Psoas muscle (tissue), 7 donors: ENCODE measurements at regions not wholly inside any gene's neighbourhood (a gene's known extent, or its start where the extent isn't known, plus 50 kb on each side); places are given as distances from the start of the nearest gene placed in this dataset.

Experiments used
- ATAC-seq, 4 donors: fragments of 200-7000 bp; cut with Tn5 transposase; one replicate each; pipeline ENCODE4 v1.9.1; 2020; ENCODE audit warnings: moderate library complexity in 3 of 4, mild to moderate bottlenecking in 2 of 4
- DNase-seq, 2 donors: peaks; one replicate each; pipeline ENCODE4 v3.0.0-alpha.2; 2020
- H3K27ac ChIP-seq: fragments of 200-600 bp; one replicate; pipeline ENCODE4 v1.8.0; 2022
- H3K27me3 ChIP-seq, 3 donors: fragments of 200-600 bp in 1 of 3; one replicate each; pipeline versions ENCODE4 v1.6.1 to v1.8.0; 2013 to 2022; ENCODE audit warnings: low read length in 2 of 3, mild to moderate bottlenecking in 2 of 3, moderate library complexity in 1 of 3; ENCODE audit not compliant: insufficient read depth in 3 of 3
- H3K36me3 ChIP-seq, 2 donors: fragments of 200-600 bp in 1 of 2; one replicate each; pipeline versions ENCODE4 v1.6.1 to v1.8.0; 2013 to 2022; ENCODE audit warnings: low read depth in 1 of 2, mild to moderate bottlenecking in 1 of 2, moderate library complexity in 1 of 2; ENCODE audit not compliant: insufficient read depth in 1 of 2
- H3K4me1 ChIP-seq: fragments of 200-600 bp; one replicate; pipeline ENCODE4 v1.8.0; 2022
- H3K4me3 ChIP-seq: fragments of 200-600 bp; one replicate; pipeline ENCODE4 v1.8.0; 2022; ENCODE audit warnings: mild to moderate bottlenecking
- H3K9me3 ChIP-seq: fragments of 200-600 bp; one replicate; pipeline ENCODE4 v1.8.0; 2022
- WGBS, 3 donors: extraction: QIAGEN DNeasy Blood & Tissue Kit; methylation state at CpG; one replicate each; pipeline versions ENCODE4 v1.1.6 to v1.1.7; 2013; 5-methylcytosine and 5-hydroxymethylcytosine counted together
- intact Hi-C, 2 donors: fragments of 100-400 bp; cut with DNase I; formaldehyde crosslinking; loops; one replicate each; pipeline versions ENCODE4 v1.11.0 to v1.14.2; 2022
- TF ChIP-seq, protein P1 (sequence below): fragments of 200-600 bp; IDR thresholded peaks from one replicate; pipeline ENCODE4 v1.8.0; 2022; ENCODE audit warnings: antibody characterized with exemption
- donor health status: healthy with polysubstance abuse.
- donor health status: DM: no; HTN: no; CAD: no; lungs with moderate emphysema.
- donor health status: Bipolar disorder and iron deficiency.
- donor health status: healthy.
- donor health status: DM: yes; HTN: yes; CAD: no.
- donor health status: DM: no; HTN: no; CAD: no.
- donor health status: DM: yes; HTN: yes; CAD: no.

DNA sequence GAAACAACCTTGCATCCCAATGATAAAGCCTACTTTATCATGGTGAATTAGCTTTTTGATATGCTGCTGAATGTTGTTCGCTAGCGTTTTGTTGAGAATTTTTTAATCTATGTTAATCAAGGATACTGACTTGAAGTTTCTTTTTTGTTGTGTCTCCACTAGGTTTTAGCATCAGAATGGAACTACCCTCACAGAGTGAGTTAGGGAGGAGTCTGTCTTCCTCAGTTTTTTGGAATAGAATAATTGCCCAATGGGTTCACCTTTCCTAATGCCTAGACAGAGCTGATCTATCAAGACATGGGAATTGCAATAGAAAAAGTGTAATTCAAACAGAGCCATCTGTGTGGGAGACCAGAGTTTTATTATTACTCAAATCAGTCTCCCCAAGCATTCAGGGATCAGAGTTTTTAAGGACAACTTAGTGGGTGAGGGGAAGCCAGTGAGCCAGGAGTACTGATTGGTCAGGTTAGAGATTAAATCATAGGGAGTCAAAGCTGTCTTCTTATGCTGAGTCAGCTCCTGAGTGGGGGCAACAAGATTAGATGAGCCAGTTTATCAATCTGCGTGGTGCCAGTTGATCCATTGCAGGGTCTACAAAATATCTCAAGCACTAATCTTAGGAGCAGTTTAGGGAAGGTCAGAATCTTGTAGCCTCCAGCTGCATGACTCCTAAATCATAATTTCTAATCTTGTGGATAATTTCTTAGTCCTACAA, 237.4 kb upstream of the PPP2R3A start:
- TF ChIP-seq, protein P1, sequence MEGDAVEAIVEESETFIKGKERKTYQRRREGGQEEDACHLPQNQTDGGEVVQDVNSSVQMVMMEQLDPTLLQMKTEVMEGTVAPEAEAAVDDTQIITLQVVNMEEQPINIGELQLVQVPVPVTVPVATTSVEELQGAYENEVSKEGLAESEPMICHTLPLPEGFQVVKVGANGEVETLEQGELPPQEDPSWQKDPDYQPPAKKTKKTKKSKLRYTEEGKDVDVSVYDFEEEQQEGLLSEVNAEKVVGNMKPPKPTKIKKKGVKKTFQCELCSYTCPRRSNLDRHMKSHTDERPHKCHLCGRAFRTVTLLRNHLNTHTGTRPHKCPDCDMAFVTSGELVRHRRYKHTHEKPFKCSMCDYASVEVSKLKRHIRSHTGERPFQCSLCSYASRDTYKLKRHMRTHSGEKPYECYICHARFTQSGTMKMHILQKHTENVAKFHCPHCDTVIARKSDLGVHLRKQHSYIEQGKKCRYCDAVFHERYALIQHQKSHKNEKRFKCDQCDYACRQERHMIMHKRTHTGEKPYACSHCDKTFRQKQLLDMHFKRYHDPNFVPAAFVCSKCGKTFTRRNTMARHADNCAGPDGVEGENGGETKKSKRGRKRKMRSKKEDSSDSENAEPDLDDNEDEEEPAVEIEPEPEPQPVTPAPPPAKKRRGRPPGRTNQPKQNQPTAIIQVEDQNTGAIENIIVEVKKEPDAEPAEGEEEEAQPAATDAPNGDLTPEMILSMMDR, result no peak
- H3K27ac ChIP-seq, result no peak overlapping the region

DNA sequence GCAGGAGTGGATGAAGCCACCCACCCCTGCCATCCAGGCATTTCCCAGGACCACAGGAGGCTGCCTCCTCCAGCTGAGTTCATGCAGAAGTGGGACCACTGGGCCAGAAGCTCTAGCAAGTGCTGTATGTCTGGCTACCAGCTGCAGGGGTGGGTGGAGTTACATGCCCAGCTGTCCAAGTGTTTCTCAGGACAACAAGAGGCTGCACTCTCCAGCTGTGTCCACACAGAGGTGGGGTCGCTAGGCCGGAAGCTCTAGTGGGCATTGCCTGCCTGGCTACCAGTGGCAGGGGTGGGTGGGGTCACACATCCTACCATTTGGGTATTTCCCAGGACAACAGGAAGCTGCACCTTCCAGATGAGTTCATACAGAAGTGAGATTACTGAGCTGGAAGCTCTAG, 234.0 kb upstream of the PPP2R3A start:
- no peak for DNase-seq
- Histone ChIP-seq H3K4me3 (no peak overlapping the region), H3K9me3 (peaks cover 13% of the 10 kb centered on the region), H3K27me3 (no peaks in the 10 kb centered on the region), H3K4me1 (no peaks in the 10 kb centered on the region), H3K36me3 (no peaks in the 10 kb centered on the region), H3K27ac (no peak overlapping the region)
- TF ChIP-seq, protein P1, result no peak
- ATAC-seq, result no peak
- WGBS, 3 donors, result 33 to 50% (median 46%) methylated on average over 2 of the region's 2 CpGs
- intact Hi-C loops, result no loop called here

More for the DNA sequence above, 237.4 kb upstream of the PPP2R3A start:
- intact Hi-C loops, result no loop called here
- ATAC-seq, result no peak
- Histone ChIP-seq H3K9me3 (peaks cover 17% of the 10 kb centered on the region), H3K4me1 (no peaks in the 10 kb centered on the region), H3K36me3 (no peaks in the 10 kb centered on the region), H3K4me3 (no peak overlapping the region), H3K27me3 (no peaks in the 10 kb centered on the region)
- 81 to 87% (median 86%) methylated on average over 3 of the region's 3 CpGs for WGBS, 3 donors
- no peak for DNase-seq

DNA sequence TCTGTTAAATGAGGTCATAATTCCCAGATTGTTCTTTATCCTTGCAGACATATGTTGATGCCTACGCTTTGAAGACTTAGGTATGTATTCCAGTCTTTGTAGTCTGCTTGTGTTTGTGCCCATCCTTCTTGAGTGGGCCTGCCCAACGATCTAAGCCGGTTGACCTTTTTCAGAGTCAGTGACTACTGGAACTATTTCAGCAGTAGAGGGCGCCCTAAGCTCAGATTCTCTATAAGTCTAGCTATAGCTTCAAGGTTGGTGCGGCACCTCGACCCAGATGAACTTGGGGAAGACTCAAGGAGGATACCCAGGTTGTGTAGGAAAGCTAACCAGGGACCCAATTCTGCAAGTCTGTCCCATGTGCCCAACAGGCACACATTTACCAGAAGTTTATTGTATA, 228.8 kb upstream of the PPP2R3A start:
- no peak overlapping the region for H3K27ac ChIP-seq
- no peaks in the 10 kb centered on the region for H3K27me3 ChIP-seq
- intact Hi-C loops, result no loop called here
- TF ChIP-seq, protein P1, result no peak
- WGBS, 3 donors, result 47 to 67% (median 56%) methylated on average over 6 of the region's 6 CpGs
- no peak overlapping the region for H3K4me3 ChIP-seq
- no peak for DNase-seq
- ATAC-seq, result no peak
- no peaks in the 10 kb centered on the region for H3K36me3 ChIP-seq
- H3K9me3 ChIP-seq, result peaks cover 17% of the 10 kb centered on the region
- H3K4me1 ChIP-seq, result no peaks in the 10 kb centered on the region

DNA sequence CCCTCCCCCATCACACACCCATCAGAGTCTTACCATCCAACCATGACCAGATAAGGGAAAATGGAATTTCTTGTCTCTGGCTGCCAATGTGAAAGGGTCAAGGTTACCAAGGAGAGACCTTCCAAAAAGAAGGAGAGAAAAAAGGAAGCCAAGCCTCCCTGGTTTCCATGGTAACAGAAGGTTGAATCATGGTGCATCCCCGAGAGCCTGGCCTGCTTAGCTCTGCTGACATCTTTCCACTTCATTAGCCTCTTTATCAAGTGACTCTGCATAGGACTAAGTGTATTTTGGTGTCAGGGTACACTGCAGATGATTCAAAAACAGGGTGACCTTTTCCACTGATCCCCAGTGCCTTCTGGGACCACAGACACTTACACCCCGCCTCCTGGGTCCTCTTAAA, 225.7 kb upstream of the PPP2R3A start:
- TF ChIP-seq, protein P1, result no peak
- Histone ChIP-seq H3K27ac (no peak overlapping the region), H3K27me3 (no peaks in the 10 kb centered on the region), H3K36me3 (no peaks in the 10 kb centered on the region), H3K4me3 (no peak overlapping the region), H3K9me3 (peaks cover 17% of the 10 kb centered on the region), H3K4me1 (no peaks in the 10 kb centered on the region)
- DNase-seq, result no peak
- 55 to 76% (median 61%) methylated on average over 2 of the region's 2 CpGs for WGBS, 3 donors
- intact Hi-C loops, result no loop called here
- no peak for ATAC-seq

DNA sequence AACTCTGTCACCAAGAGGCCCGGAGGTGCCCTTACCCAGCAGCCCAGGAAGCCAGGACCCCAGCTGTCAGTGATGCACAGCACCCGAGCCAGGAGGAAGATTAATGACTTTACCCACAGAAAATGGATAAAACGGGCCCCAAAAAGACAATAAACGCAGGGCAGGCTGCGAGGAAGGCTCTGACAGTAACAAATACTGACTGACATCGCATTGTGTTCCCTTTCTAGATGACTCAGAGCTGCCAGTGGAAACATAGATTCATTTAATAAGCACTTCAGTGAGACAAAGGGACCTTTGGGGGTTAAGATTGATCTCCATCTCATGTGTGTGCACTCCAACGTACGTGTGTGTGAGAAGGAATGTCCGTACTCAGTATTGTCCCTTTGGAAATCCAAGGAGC, 225.3 kb upstream of the PPP2R3A start:
- Histone ChIP-seq H3K9me3 (peaks cover 17% of the 10 kb centered on the region), H3K4me1 (no peaks in the 10 kb centered on the region), H3K4me3 (no peak overlapping the region), H3K27ac (no peak overlapping the region), H3K36me3 (no peaks in the 10 kb centered on the region), H3K27me3 (no peaks in the 10 kb centered on the region)
- DNase-seq, result no peak
- intact Hi-C loops, result no loop called here
- WGBS, 3 donors, result 42 to 61% (median 46%) methylated on average over 9 of the region's 9 CpGs
- no peak for ATAC-seq
- TF ChIP-seq, protein P1, result no peak
